ENCODE measurements at regions not wholly inside any gene's neighbourhood (a gene's known extent, or its start where the extent isn't known, plus 50 kb on each side); places are given as distances from the start of the nearest gene placed in this dataset.

DNA sequence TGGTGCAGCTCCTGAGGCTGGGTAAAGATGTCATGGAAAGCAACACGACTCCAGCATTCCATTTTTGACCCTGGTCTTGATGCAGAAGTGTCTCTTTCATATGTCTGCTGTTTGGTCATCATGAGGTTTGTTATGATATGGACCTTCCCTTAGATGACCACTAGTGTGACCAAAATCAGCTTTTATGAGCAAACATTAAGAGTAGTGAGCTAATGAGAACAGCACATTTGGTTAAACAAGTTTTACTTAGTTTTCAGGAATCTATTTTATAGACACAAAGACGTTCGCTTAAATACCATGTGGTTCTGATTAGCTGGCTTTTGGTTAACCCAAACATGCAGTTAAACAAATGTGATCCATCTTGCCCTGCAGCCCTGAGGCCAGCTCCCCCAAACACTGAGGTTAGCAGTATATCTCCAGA is 56.7 kb upstream of the ACTBL2 start:
- Mint-ChIP-seq H3K4me1 (no peaks in the 10 kb centered on the region), H3K27me3 (ENCODE audit: insufficient read depth) (peaks cover 2% of the 10 kb centered on the region), H3K27ac (no peak overlapping the region), H3K4me3 (no peak overlapping the region), H3K9me3 (no peaks in the 10 kb centered on the region), H3K36me3 (ENCODE audit: low read depth) (no peaks in the 10 kb centered on the region)
- TF ChIP-seq, protein P1, sequence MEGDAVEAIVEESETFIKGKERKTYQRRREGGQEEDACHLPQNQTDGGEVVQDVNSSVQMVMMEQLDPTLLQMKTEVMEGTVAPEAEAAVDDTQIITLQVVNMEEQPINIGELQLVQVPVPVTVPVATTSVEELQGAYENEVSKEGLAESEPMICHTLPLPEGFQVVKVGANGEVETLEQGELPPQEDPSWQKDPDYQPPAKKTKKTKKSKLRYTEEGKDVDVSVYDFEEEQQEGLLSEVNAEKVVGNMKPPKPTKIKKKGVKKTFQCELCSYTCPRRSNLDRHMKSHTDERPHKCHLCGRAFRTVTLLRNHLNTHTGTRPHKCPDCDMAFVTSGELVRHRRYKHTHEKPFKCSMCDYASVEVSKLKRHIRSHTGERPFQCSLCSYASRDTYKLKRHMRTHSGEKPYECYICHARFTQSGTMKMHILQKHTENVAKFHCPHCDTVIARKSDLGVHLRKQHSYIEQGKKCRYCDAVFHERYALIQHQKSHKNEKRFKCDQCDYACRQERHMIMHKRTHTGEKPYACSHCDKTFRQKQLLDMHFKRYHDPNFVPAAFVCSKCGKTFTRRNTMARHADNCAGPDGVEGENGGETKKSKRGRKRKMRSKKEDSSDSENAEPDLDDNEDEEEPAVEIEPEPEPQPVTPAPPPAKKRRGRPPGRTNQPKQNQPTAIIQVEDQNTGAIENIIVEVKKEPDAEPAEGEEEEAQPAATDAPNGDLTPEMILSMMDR (conservative IDR thresholded peaks at IDR 0.05): no peak
- WGBS, 2 experiments (ENCODE audit: insufficient coverage in 1 of 2, insufficient read length in 1 of 2): 89 to 100% methylated on average over 3 of the region's 3 CpGs
- Histone ChIP-seq H3K36me3 (ENCODE audit: control insufficient read depth, insufficient read depth, low read length) (no peaks in the 10 kb centered on the region), H3K4me1 (ENCODE audit: control insufficient read depth, insufficient read depth, low read length) (no peaks in the 10 kb centered on the region), H3K9me3 (ENCODE audit: control insufficient read depth, low read length) (no peaks in the 10 kb centered on the region), H3K4me3 (ENCODE audit: low read length) (no peak overlapping the region), H3K9ac (ENCODE audit: extremely low read depth, low read length, poor library complexity, severe bottlenecking) (no peak overlapping the region), H3K27ac (ENCODE audit: low read depth, low read length) (no peak overlapping the region), H3K27me3 (ENCODE audit: control insufficient read depth, insufficient read depth, low read length, poor library complexity, severe bottlenecking) (no peaks in the 10 kb centered on the region)
- no peak for DNase-seq

DNA sequence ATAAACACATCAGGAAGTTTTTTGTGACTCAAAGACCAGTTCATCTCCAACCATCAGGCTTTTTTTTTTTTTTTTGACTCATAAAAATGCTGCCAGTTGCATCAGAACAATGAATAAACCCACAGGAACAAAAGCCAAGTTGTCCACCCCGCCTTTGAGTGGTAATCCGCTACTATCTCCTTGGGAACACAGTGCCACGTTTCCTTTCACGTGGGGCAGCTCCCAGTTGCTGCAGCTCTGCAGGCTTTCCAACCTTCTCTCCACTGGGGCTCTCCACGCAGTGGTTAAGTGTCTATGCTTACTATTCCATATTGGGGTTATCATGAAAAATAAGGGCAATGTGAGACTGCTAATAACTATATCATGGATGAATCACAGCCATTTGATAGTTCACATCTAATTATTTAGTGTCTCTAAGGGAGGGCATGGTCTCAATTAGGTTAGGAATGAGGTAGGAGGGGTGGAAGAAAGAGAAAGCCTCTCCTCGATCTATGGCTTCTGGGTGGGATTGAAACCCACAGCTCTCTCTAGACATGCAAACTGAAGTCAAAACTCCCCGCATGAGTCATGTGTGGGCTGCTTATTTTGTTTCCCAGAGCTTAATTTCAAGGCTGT is 55.8 kb upstream of the ACTBL2 start:
- Histone ChIP-seq H3K4me3 (ENCODE audit: low read length) (no peak overlapping the region), H3K4me1 (ENCODE audit: control insufficient read depth, insufficient read depth, low read length) (no peaks in the 10 kb centered on the region), H3K27me3 (ENCODE audit: control insufficient read depth, insufficient read depth, low read length, poor library complexity, severe bottlenecking) (no peaks in the 10 kb centered on the region), H3K9me3 (ENCODE audit: control insufficient read depth, low read length) (no peaks in the 10 kb centered on the region), H3K36me3 (ENCODE audit: control insufficient read depth, insufficient read depth, low read length) (no peaks in the 10 kb centered on the region), H3K27ac (ENCODE audit: low read depth, low read length) (no peak overlapping the region), H3K9ac (ENCODE audit: extremely low read depth, low read length, poor library complexity, severe bottlenecking) (no peak overlapping the region)
- Mint-ChIP-seq H3K4me1 (no peaks in the 10 kb centered on the region), H3K27ac (no peak overlapping the region), H3K36me3 (ENCODE audit: low read depth) (no peaks in the 10 kb centered on the region), H3K4me3 (no peak overlapping the region), H3K9me3 (no peaks in the 10 kb centered on the region), H3K27me3 (ENCODE audit: insufficient read depth) (peaks cover 2% of the 10 kb centered on the region)
- WGBS, 2 experiments (ENCODE audit: insufficient coverage in 1 of 2, insufficient read length in 1 of 2): 84 to 95% methylated on average over 4 to 7 of the region's 7 CpGs
- TF ChIP-seq, protein P1 (conservative IDR thresholded peaks at IDR 0.05): no peak
- no peak for DNase-seq

DNA sequence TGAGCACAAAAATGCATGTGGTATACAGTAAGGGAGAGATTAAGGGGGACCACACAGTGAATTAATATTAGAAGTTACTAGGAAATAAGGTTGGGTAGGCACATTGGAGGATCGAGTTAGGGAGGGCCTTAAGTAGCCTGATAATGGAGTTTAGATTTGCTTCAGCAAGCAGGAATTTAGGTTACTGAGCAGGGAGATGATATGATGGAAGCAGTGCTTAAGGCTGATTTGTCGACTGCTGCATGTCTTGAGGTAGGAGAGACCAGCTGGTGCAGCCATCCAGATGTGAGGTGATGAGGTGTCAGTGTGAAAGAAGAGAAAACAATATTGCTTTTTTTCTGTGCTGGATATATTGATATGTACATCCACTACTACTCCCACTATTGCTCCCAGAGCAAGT is 55.2 kb upstream of the ACTBL2 start:
- H3K4me3 ChIP-seq (ENCODE audit: low read length): no peak overlapping the region
- peaks cover 2% of the 10 kb centered on the region for H3K27me3 Mint-ChIP-seq (ENCODE audit: insufficient read depth)
- H3K36me3 Mint-ChIP-seq (ENCODE audit: low read depth): no peaks in the 10 kb centered on the region
- H3K9ac ChIP-seq (ENCODE audit: extremely low read depth, low read length, poor library complexity, severe bottlenecking): no peak overlapping the region
- TF ChIP-seq, protein P1 (conservative IDR thresholded peaks at IDR 0.05): no peak
- H3K27ac ChIP-seq (ENCODE audit: low read depth, low read length): no peak overlapping the region
- H3K4me1 Mint-ChIP-seq: no peaks in the 10 kb centered on the region
- WGBS, 2 experiments (ENCODE audit: insufficient coverage in 1 of 2, insufficient read length in 1 of 2): 87 to 89% methylated on average over 2 of the region's 2 CpGs
- DNase-seq: no peak
- no peaks in the 10 kb centered on the region for H3K9me3 Mint-ChIP-seq
- H3K4me3 Mint-ChIP-seq: no peak overlapping the region
- no peaks in the 10 kb centered on the region for H3K4me1 ChIP-seq (ENCODE audit: control insufficient read depth, insufficient read depth, low read length)
- no peaks in the 10 kb centered on the region for H3K9me3 ChIP-seq (ENCODE audit: control insufficient read depth, low read length)
- no peaks in the 10 kb centered on the region for H3K27me3 ChIP-seq (ENCODE audit: control insufficient read depth, insufficient read depth, low read length, poor library complexity, severe bottlenecking)
- no peaks in the 10 kb centered on the region for H3K36me3 ChIP-seq (ENCODE audit: control insufficient read depth, insufficient read depth, low read length)
- H3K27ac Mint-ChIP-seq: no peak overlapping the region

Data from endodermal cell (in vitro differentiated cells).